Liver (tissue), 8 donors: ENCODE measurements at regions not wholly inside any gene's neighbourhood (a gene's known extent, or its start where the extent isn't known, plus 50 kb on each side); places are given as distances from the start of the nearest gene placed in this dataset.

Experiments
- DNase-seq: peaks from one replicate; pipeline ENCODE4 v3.0.0-alpha.2; 2017; ENCODE audit warnings: low spot score
- H3K27ac ChIP-seq, 2 donors: one replicate each; pipeline ENCODE4 v1.7.0; 2013; ENCODE audit warnings: inconsistent platforms in 2 of 2, low read length in 2 of 2, control low read depth in 1 of 2, low read depth in 1 of 2, mild to moderate bottlenecking in 1 of 2
- H3K27me3 ChIP-seq, 4 donors: one replicate each; pipeline versions ENCODE4 v1.6.1 to v1.7.0; 2013; ENCODE audit warnings: low read length in 3 of 4, inconsistent platforms in 1 of 4, mild to moderate bottlenecking in 1 of 4, moderate library complexity in 1 of 4; ENCODE audit not compliant: control insufficient read depth in 4 of 4, insufficient read depth in 4 of 4
- H3K36me3 ChIP-seq, 4 donors: one replicate each; pipeline versions ENCODE4 v1.6.1 to v1.7.0; 2013; ENCODE audit warnings: low read length in 3 of 4, mild to moderate bottlenecking in 3 of 4, low read depth in 1 of 4, moderate library complexity in 1 of 4; ENCODE audit not compliant: control insufficient read depth in 4 of 4, insufficient read depth in 3 of 4
- H3K4me1 ChIP-seq, 4 donors: one replicate each; pipeline versions ENCODE4 v1.6.1 to v1.7.0; 2013; ENCODE audit warnings: low read length in 3 of 4, mild to moderate bottlenecking in 3 of 4, moderate library complexity in 1 of 4; ENCODE audit not compliant: control insufficient read depth in 4 of 4, insufficient read depth in 4 of 4
- H3K4me3 ChIP-seq, 3 donors: one replicate each; pipeline versions ENCODE4 v1.6.1 to v1.7.0; 2013; ENCODE audit warnings: low read length in 3 of 3, control low read depth in 1 of 3, low read depth in 1 of 3, mild to moderate bottlenecking in 1 of 3
- H3K9ac ChIP-seq, 2 donors: one replicate each; pipeline ENCODE4 v1.7.0; 2013; ENCODE audit warnings: low read length in 2 of 2, mild to moderate bottlenecking in 2 of 2, moderate library complexity in 2 of 2, control low read depth in 1 of 2, low read depth in 1 of 2
- H3K9me3 ChIP-seq, 4 donors: one replicate each; pipeline versions ENCODE4 v1.6.1 to v1.7.0; 2013; ENCODE audit warnings: low read length in 3 of 4; ENCODE audit not compliant: control insufficient read depth in 4 of 4
- EGR1 ChIP-seq, 2 donors: IDR thresholded peaks; 2 replicates each; pipeline ENCODE4 v1.6.1; 2016 to 2018; ENCODE audit warnings: antibody characterized with exemption in 2 of 2, low read depth in 2 of 2
- FOXA1 ChIP-seq: IDR thresholded peaks from 2 replicates; pipeline ENCODE4 v1.6.1; 2016; ENCODE audit warnings: antibody characterized with exemption
- FOXA2 ChIP-seq: IDR thresholded peaks from 2 replicates; pipeline ENCODE4 v1.6.1; 2016; ENCODE audit warnings: antibody characterized with exemption
- GABPA ChIP-seq, 2 donors: IDR thresholded peaks in 1 of 2; conservative IDR thresholded peaks in 1 of 2; 2 replicates each; pipeline ENCODE4 v1.6.1; 2016; ENCODE audit warnings: antibody characterized with exemption in 2 of 2, mild to moderate bottlenecking in 1 of 2, moderate library complexity in 1 of 2
- HNF4A ChIP-seq, 2 donors: conservative IDR thresholded peaks; 2 replicates each; pipeline ENCODE4 v1.6.1; 2016; ENCODE audit warnings: antibody characterized with exemption in 2 of 2, mild to moderate bottlenecking in 2 of 2
- HNF4G ChIP-seq: IDR thresholded peaks from 2 replicates; pipeline ENCODE4 v1.6.1; 2016; ENCODE audit warnings: antibody characterized with exemption
- JUND ChIP-seq, 2 donors: IDR thresholded peaks; 2 replicates each; pipeline ENCODE4 v1.6.1; 2016; ENCODE audit warnings: antibody characterized with exemption in 2 of 2
- NR2F2 ChIP-seq: IDR thresholded peaks from 2 replicates; pipeline ENCODE4 v1.6.1; 2016; ENCODE audit warnings: antibody characterized with exemption
- RAD21 ChIP-seq, 2 donors: IDR thresholded peaks; 2 replicates each; pipeline ENCODE4 v1.6.1; 2016; ENCODE audit warnings: antibody characterized with exemption in 2 of 2, mild to moderate bottlenecking in 2 of 2
- REST ChIP-seq: IDR thresholded peaks from 2 replicates; pipeline ENCODE4 v1.6.1; 2016; ENCODE audit warnings: antibody characterized with exemption, mild to moderate bottlenecking
- RXRA ChIP-seq, 2 donors: IDR thresholded peaks; 2 replicates each; pipeline ENCODE4 v1.6.1; 2017 to 2018; ENCODE audit warnings: antibody characterized with exemption in 2 of 2, mild to moderate bottlenecking in 1 of 2
- SP1 ChIP-seq: IDR thresholded peaks from 2 replicates; pipeline ENCODE4 v1.6.1; 2018; ENCODE audit warnings: antibody characterized with exemption, mild to moderate bottlenecking
- TAF1 ChIP-seq: conservative IDR thresholded peaks from 2 replicates; pipeline ENCODE4 v1.6.1; 2016; ENCODE audit warnings: antibody characterized with exemption, mild to moderate bottlenecking
- YY1 ChIP-seq: IDR thresholded peaks from 2 replicates; pipeline ENCODE4 v1.6.1; 2016; ENCODE audit warnings: antibody characterized with exemption, mild to moderate bottlenecking
- ZBTB33 ChIP-seq: IDR thresholded peaks from 2 replicates; pipeline ENCODE4 v1.6.1; 2016; ENCODE audit warnings: antibody characterized with exemption
- WGBS: extraction: QIAGEN DNeasy Blood & Tissue Kit; methylation state at CpG from one replicate; pipeline ENCODE4 v1.1.7; 2013; 5-methylcytosine and 5-hydroxymethylcytosine counted together
- TF ChIP-seq, protein P1 (sequence below): IDR thresholded peaks from 2 replicates; pipeline ENCODE4 v1.6.1; 2016; ENCODE audit warnings: antibody characterized with exemption
- TF ChIP-seq, protein P2 (sequence below): fragments of 150-350 bp; IDR thresholded peaks from 2 replicates; pipeline ENCODE4 v1.5.1; 2017; ENCODE audit warnings: improper control_type of control experiment, low read depth, low read length; ENCODE audit not compliant: missing input control
- TF ChIP-seq, protein P3 (sequence below): IDR thresholded peaks from 2 replicates; pipeline ENCODE4 v1.6.1; 2016; ENCODE audit warnings: antibody characterized with exemption
- donor health status: healthy.
- donor health status: healthy.
- donor health status: healthy.
- donor health status: healthy.
- donor health status: healthy.

- TF ChIP-seq, protein P1, sequence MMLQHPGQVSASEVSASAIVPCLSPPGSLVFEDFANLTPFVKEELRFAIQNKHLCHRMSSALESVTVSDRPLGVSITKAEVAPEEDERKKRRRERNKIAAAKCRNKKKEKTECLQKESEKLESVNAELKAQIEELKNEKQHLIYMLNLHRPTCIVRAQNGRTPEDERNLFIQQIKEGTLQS = no peak
- TF ChIP-seq YY1 (no peak), JUND (IDR thresholded peaks at IDR 0.05) (no peak), EGR1 (IDR thresholded peaks at IDR 0.05; ENCODE audit: low read depth in 2 of 2) (no peak), REST (no peak), ZBTB33 (no peak), NR2F2 (no peak), RXRA (IDR thresholded peaks at IDR 0.05) (no peak), HNF4G (no peak), FOXA2 (no peak), TAF1 (no peak), FOXA1 (no peak), GABPA (IDR thresholded peaks at IDR 0.05 in 1 of 2, conservative IDR thresholded peaks at IDR 0.05 in 1 of 2) (no peak), RAD21 (IDR thresholded peaks at IDR 0.05) (no peak), SP1 (no peak), HNF4A (conservative IDR thresholded peaks at IDR 0.05) (no peak)
- TF ChIP-seq, protein P2, sequence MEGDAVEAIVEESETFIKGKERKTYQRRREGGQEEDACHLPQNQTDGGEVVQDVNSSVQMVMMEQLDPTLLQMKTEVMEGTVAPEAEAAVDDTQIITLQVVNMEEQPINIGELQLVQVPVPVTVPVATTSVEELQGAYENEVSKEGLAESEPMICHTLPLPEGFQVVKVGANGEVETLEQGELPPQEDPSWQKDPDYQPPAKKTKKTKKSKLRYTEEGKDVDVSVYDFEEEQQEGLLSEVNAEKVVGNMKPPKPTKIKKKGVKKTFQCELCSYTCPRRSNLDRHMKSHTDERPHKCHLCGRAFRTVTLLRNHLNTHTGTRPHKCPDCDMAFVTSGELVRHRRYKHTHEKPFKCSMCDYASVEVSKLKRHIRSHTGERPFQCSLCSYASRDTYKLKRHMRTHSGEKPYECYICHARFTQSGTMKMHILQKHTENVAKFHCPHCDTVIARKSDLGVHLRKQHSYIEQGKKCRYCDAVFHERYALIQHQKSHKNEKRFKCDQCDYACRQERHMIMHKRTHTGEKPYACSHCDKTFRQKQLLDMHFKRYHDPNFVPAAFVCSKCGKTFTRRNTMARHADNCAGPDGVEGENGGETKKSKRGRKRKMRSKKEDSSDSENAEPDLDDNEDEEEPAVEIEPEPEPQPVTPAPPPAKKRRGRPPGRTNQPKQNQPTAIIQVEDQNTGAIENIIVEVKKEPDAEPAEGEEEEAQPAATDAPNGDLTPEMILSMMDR = no peak
- TF ChIP-seq, protein P3, sequence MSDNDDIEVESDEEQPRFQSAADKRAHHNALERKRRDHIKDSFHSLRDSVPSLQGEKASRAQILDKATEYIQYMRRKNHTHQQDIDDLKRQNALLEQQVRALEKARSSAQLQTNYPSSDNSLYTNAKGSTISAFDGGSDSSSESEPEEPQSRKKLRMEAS = no peak
- WGBS = 25% methylated on average over 1 of the region's 1 CpG
- no peak overlapping the region for H3K9ac ChIP-seq
- DNase-seq = no peak
- no peaks in the 10 kb centered on the region for H3K36me3 ChIP-seq
- no peak overlapping the region for H3K4me3 ChIP-seq
- H3K27me3 ChIP-seq = no peaks in the 10 kb centered on the region
- H3K27ac ChIP-seq = no peak overlapping the region
- no peaks in the 10 kb centered on the region for H3K4me1 ChIP-seq
- H3K9me3 ChIP-seq = no peaks in the 10 kb centered on the region
Observed at GRCh38 chr5:27947088-27947487, 908.7 kb upstream of the CDH9 start.
